PC-9 (cell line): ENCODE measurements at regions not wholly inside any gene's neighbourhood (a gene's known extent, or its start where the extent isn't known, plus 50 kb on each side); places are given as distances from the start of the nearest gene placed in this dataset.

Experiments
- BruUV-seq: library from RNA; stranded (reverse); fragments of 400-500 nt; replicated peaks from 2 replicates; lab custom pipeline; 2021; lab: Mats Ljungman, UMichigan
- CTCF ChIA-PET: fragments of 300-600 bp; sonication (Branson Sonifier 250); formaldehyde crosslinking; loops from one replicate; lab custom pipeline; 2022; ENCODE audit warnings: antibody characterized with exemption; lab: Charles Lee
- POLR2A ChIA-PET: fragments of 300-600 bp; sonication (Branson Sonifier 250); formaldehyde crosslinking; loops from one replicate; lab custom pipeline; 2022; ENCODE audit warnings: antibody characterized with exemption; ENCODE audit not compliant: unreplicated experiment; lab: Charles Lee
- DNase-seq, 2 experiments: peaks; one replicate each; pipeline versions ENCODE4 v3.0.0 to v3.0.0-alpha.2; 2015 to 2022; ENCODE audit warnings: mixed read lengths in 1 of 2
- H2AFZ ChIP-seq: fragments of 200-600 bp; sonication (generic); 2 replicates; pipeline ENCODE4 v1.8.1; 2017; ENCODE audit warnings: antibody characterized with exemption
- H3F3A ChIP-seq: fragments of 200-600 bp; sonication (generic); 2 replicates; pipeline ENCODE4 v1.8.1; 2017; ENCODE audit warnings: antibody characterized with exemption, mild to moderate bottlenecking, low read depth; ENCODE audit not compliant: insufficient read depth
- H3K27ac ChIP-seq: fragments of 200-600 bp; sonication (generic); 2 replicates; pipeline ENCODE4 v1.6.1; 2016; ENCODE audit warnings: mixed run types
- H3K27me3 ChIP-seq: fragments of 200-600 bp; sonication (generic); 2 replicates; pipeline ENCODE4 v1.6.1; 2016; ENCODE audit warnings: low read depth, mixed run types; ENCODE audit not compliant: insufficient read depth
- H3K36me3 ChIP-seq: fragments of 200-600 bp; sonication (generic); 2 replicates; pipeline ENCODE4 v1.6.1; 2016; ENCODE audit warnings: low read depth, mixed run types
- H3K4me1 ChIP-seq: fragments of 200-600 bp; sonication (generic); replicated peaks from 2 replicates; pipeline ENCODE4 v1.6.1; 2016; ENCODE audit warnings: mixed run types; ENCODE audit not compliant: insufficient read depth
- H3K4me2 ChIP-seq: fragments of 200-600 bp; sonication (generic); 2 replicates; pipeline ENCODE4 v1.6.1; 2017; ENCODE audit warnings: mixed run types
- H3K4me3 ChIP-seq: fragments of 200-600 bp; sonication (generic); 2 replicates; pipeline ENCODE4 v1.6.1; 2016; ENCODE audit warnings: mixed run types
- H3K79me2 ChIP-seq: fragments of 200-600 bp; sonication (generic); 2 replicates; pipeline ENCODE4 v1.6.1; 2017; ENCODE audit warnings: low read depth, mixed run types
- H3K9me2 ChIP-seq: fragments of 200-600 bp; sonication (generic); 2 replicates; pipeline ENCODE4 v1.8.1; 2017; ENCODE audit warnings: mild to moderate bottlenecking; ENCODE audit not compliant: insufficient read depth
- H3K9me3 ChIP-seq: fragments of 200-600 bp; sonication (generic); 2 replicates; pipeline ENCODE4 v1.8.1; 2016; ENCODE audit warnings: low read depth; ENCODE audit not compliant: insufficient read depth
- H4K20me1 ChIP-seq: fragments of 200-600 bp; sonication (generic); 2 replicates; pipeline ENCODE4 v1.8.1; 2017; ENCODE audit not compliant: insufficient read depth
- EZH2 ChIP-seq: fragments of 200-600 bp; sonication (generic); IDR thresholded peaks from 2 replicates; pipeline ENCODE4 v1.8.0; 2017; ENCODE audit warnings: antibody characterized with exemption, low read depth
- intact Hi-C: fragments of 100-400 bp; cut with micrococcal nuclease; formaldehyde crosslinking; loops from one replicate; pipeline ENCODE4 v1.10.0; 2022; ENCODE audit not compliant: unreplicated experiment
- TF ChIP-seq, protein P1 (sequence below): fragments of 200-600 bp; sonication (generic); conservative IDR thresholded peaks from 2 replicates; pipeline ENCODE4 v1.6.1; 2017; ENCODE audit warnings: mixed run types, antibody characterized with exemption, mild to moderate bottlenecking, moderate library complexity

DNA sequence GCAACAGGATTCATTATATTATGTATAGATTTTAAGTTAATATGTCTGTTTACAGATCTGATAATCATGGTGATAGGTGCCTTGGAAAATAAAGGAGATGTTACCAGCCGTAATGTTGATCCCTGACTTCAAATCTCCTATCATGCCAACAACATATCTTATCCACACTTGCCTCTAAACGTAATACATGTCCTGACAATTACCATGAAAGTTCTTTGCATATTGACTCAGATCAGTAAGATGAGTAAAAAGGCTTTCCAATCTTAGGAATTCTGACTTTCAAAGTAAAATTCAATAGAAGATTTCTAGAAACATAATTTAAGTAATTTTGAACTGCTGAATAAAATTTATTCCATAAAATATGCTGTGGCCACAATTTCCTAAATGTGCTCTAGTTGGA, 513.3 kb downstream of the ANKRD50 start:
- DNase-seq: no peak
- Histone ChIP-seq H3K9me3 (no peaks in the 10 kb centered on the region), H3K27ac (no peak overlapping the region), H3K9me2 (no peaks in the 10 kb centered on the region), H2AFZ (no peak overlapping the region), H3K4me3 (no peak overlapping the region), H3K4me1 (peaks cover 7% of the 10 kb centered on the region; the same call in 1 of the 2 replicates), H3K36me3 (no peaks in the 10 kb centered on the region), H3K79me2 (no peaks in the 10 kb centered on the region), H3K27me3 (no peaks in the 10 kb centered on the region), H3F3A (no peaks in the 10 kb centered on the region), H4K20me1 (no peaks in the 10 kb centered on the region), H3K4me2 (no peak overlapping the region)
- CTCF ChIA-PET: no interaction called here
- intact Hi-C loops: no loop called here
- POLR2A ChIA-PET: no interaction called here
- BruUV-seq: no TSS peak
- TF ChIP-seq EZH2: no peak
- TF ChIP-seq, protein P1, sequence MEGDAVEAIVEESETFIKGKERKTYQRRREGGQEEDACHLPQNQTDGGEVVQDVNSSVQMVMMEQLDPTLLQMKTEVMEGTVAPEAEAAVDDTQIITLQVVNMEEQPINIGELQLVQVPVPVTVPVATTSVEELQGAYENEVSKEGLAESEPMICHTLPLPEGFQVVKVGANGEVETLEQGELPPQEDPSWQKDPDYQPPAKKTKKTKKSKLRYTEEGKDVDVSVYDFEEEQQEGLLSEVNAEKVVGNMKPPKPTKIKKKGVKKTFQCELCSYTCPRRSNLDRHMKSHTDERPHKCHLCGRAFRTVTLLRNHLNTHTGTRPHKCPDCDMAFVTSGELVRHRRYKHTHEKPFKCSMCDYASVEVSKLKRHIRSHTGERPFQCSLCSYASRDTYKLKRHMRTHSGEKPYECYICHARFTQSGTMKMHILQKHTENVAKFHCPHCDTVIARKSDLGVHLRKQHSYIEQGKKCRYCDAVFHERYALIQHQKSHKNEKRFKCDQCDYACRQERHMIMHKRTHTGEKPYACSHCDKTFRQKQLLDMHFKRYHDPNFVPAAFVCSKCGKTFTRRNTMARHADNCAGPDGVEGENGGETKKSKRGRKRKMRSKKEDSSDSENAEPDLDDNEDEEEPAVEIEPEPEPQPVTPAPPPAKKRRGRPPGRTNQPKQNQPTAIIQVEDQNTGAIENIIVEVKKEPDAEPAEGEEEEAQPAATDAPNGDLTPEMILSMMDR: no peak

DNA sequence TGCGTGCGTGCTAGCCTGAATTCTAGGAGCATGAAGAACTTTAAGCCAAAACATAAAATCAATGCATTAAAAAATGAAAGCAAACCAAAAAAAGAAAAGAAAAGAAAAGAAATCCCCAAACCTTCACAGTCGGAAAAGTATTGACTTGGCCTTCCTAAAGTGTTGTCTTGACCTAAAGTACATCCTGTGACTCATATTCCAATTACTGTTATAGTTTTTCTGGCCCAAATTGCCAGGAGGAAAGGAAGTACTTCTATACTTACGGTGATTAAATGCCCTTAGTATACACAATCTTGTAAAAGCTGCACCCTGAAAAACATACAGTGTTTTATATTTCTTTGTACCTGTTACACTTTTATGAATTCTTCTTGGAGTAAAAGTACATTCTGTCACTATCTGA, 512.8 kb downstream of the ANKRD50 start:
- Histone ChIP-seq H3K4me1 (peaks cover 12% of the 10 kb centered on the region; the same call in 1 of the 2 replicates), H3K27me3 (no peaks in the 10 kb centered on the region), H3F3A (no peaks in the 10 kb centered on the region), H2AFZ (no peak overlapping the region), H3K4me3 (no peak overlapping the region), H4K20me1 (no peaks in the 10 kb centered on the region), H3K4me2 (no peak overlapping the region), H3K9me3 (no peaks in the 10 kb centered on the region), H3K36me3 (no peaks in the 10 kb centered on the region), H3K27ac (no peak overlapping the region), H3K9me2 (no peaks in the 10 kb centered on the region), H3K79me2 (no peaks in the 10 kb centered on the region)
- ChIA-PET POLR2A (no interaction called here), CTCF (no interaction called here)
- BruUV-seq: no TSS peak
- TF ChIP-seq, protein P1: no peak
- no peak for TF ChIP-seq EZH2
- DNase-seq: no peak
- intact Hi-C loops: no loop called here

GRCh38 chr4:124201636-124202035, 510.9 kb downstream of the ANKRD50 start:
- ChIA-PET POLR2A (no interaction called here), CTCF (no interaction called here)
- H3K4me1 ChIP-seq: peaks cover 12% of the 10 kb centered on the region; the same call in 1 of the 2 replicates
- no peaks in the 10 kb centered on the region for H3F3A ChIP-seq
- H3K9me2 ChIP-seq: no peaks in the 10 kb centered on the region
- H3K4me2 ChIP-seq: no peak overlapping the region
- H3K27ac ChIP-seq: no peak overlapping the region
- intact Hi-C loops: no loop called here
- no peak for DNase-seq
- peak overlapping the region; percentile 42; the same call in 1 of the 2 replicates for H2AFZ ChIP-seq
- H3K9me3 ChIP-seq: no peaks in the 10 kb centered on the region
- no peaks in the 10 kb centered on the region for H3K27me3 ChIP-seq
- no peaks in the 10 kb centered on the region for H3K79me2 ChIP-seq
- H3K36me3 ChIP-seq: no peaks in the 10 kb centered on the region
- no peak overlapping the region for H3K4me3 ChIP-seq
- H4K20me1 ChIP-seq: no peaks in the 10 kb centered on the region
- BruUV-seq: no TSS peak
- TF ChIP-seq, protein P1: no peak
- TF ChIP-seq EZH2: no peak
